ENCODE measurements at regions not wholly inside any gene's neighbourhood (a gene's known extent, or its start where the extent isn't known, plus 50 kb on each side); places are given as distances from the start of the nearest gene placed in this dataset.

DNA sequence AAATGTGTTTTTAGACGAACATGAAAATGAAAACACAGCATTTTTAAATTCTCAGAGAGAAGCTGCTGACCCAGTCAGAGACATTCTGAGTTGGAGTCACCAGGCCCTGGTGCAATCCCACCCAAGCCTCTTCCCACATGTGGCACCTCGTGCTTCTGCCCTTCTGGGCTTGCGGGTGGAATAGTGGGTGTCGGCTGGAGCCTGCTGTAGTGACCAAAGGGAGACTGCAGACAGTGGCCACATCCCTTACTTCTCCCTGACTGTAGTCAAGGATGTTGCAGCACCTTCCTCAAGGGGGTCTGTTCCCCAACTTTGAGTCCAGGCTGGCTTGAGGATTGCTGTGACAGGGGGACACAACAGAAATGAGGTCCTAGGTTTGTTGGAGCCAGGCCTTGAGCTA lies 104.4 kb upstream of the GLI2 start:
- Histone ChIP-seq H3K9me3 (no peaks in the 10 kb centered on the region), H3K4me3 (no peak overlapping the region), H3K27me3 (peaks cover 4% of the 10 kb centered on the region), H3K36me3 (no peaks in the 10 kb centered on the region), H3K4me1 (no peaks in the 10 kb centered on the region), H3K27ac (no peak overlapping the region)
- WGBS, 2 donors (ENCODE audit: low coverage in 1 of 2) = 75% methylated on average over 2 of the region's 4 CpGs; no CpG with 5 or more reads in 1 of the 2 donors
- TF ChIP-seq EP300 (IDR thresholded peaks at IDR 0.05) = no peak
- no peak for TF ChIP-seq POLR2A (IDR thresholded peaks at IDR 0.05)
- TF ChIP-seq POLR2AphosphoS5 (IDR thresholded peaks at IDR 0.05) = no peak
- TF ChIP-seq, protein P1, sequence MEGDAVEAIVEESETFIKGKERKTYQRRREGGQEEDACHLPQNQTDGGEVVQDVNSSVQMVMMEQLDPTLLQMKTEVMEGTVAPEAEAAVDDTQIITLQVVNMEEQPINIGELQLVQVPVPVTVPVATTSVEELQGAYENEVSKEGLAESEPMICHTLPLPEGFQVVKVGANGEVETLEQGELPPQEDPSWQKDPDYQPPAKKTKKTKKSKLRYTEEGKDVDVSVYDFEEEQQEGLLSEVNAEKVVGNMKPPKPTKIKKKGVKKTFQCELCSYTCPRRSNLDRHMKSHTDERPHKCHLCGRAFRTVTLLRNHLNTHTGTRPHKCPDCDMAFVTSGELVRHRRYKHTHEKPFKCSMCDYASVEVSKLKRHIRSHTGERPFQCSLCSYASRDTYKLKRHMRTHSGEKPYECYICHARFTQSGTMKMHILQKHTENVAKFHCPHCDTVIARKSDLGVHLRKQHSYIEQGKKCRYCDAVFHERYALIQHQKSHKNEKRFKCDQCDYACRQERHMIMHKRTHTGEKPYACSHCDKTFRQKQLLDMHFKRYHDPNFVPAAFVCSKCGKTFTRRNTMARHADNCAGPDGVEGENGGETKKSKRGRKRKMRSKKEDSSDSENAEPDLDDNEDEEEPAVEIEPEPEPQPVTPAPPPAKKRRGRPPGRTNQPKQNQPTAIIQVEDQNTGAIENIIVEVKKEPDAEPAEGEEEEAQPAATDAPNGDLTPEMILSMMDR (IDR thresholded peaks at IDR 0.05) = no peak
- no peak for ATAC-seq

DNA sequence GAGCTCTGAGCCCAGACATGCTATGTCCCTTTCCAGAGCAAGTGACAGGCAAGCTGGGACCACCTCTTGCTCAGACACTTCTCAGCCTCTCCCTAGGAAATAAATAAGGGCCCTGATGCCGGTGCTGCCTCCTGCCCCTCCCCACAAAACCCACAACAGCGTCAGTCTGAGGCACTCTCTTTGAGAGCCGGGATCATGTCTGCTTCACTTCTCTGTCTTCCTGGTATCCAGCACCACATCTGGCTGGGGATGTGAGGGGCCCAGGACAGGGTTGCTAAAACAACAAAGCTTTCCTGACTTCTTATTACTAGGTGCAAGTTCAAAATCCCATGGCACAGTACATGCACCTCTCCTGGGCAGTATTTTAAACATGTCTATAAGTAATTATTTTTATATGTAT lies 103.9 kb upstream of the GLI2 start:
- 47% methylated on average over 3 of the region's 3 CpGs; no CpG with 5 or more reads in 1 of the 2 donors for WGBS, 2 donors (ENCODE audit: low coverage in 1 of 2)
- H3K36me3 ChIP-seq = no peaks in the 10 kb centered on the region
- H3K27ac ChIP-seq = no peak overlapping the region
- peaks cover 4% of the 10 kb centered on the region for H3K27me3 ChIP-seq
- no peaks in the 10 kb centered on the region for H3K4me1 ChIP-seq
- TF ChIP-seq EP300 (IDR thresholded peaks at IDR 0.05) (no peak), POLR2AphosphoS5 (IDR thresholded peaks at IDR 0.05) (no peak), POLR2A (IDR thresholded peaks at IDR 0.05) (no peak)
- TF ChIP-seq, protein P1 (IDR thresholded peaks at IDR 0.05) = no peak
- no peak overlapping the region for H3K4me3 ChIP-seq
- H3K9me3 ChIP-seq = no peaks in the 10 kb centered on the region
- no peak for ATAC-seq

GRCh38 chr2:120632796-120633646 lies 102.6 kb upstream of the GLI2 start:
- no peak for TF ChIP-seq EP300 (IDR thresholded peaks at IDR 0.05)
- TF ChIP-seq POLR2AphosphoS5 (IDR thresholded peaks at IDR 0.05) = no peak
- TF ChIP-seq, protein P1 (IDR thresholded peaks at IDR 0.05) = no peak
- no peak for TF ChIP-seq POLR2A (IDR thresholded peaks at IDR 0.05)
- peaks cover 4% of the 10 kb centered on the region for H3K27me3 ChIP-seq
- H3K27ac ChIP-seq = no peak overlapping the region
- WGBS, 2 donors (ENCODE audit: low coverage in 1 of 2) = 79 to 84% methylated on average over 9 to 13 of the region's 17 CpGs
- no peak for ATAC-seq
- H3K4me1 ChIP-seq = no peaks in the 10 kb centered on the region
- H3K9me3 ChIP-seq = no peaks in the 10 kb centered on the region
- H3K36me3 ChIP-seq = no peaks in the 10 kb centered on the region
- H3K4me3 ChIP-seq = no peak overlapping the region

DNA sequence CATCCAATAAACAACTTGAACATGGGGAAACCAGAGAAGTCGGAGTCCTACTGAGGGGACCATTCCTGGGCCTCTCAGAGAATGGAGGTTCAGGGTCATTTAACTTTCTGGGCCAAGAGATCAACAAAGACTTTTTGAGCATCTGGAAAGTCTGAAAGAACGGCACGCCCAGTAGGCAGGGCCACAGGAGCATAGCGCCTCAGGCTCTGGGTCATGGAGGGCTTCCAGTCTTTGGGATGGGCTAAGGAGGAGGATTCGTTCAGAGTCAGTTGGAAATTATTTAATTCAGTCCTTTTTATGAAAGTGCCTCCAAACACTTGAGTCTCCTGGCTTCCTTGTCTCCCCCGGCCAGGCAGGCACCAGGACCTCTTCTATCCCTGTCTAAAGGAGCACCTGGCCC lies 101.1 kb upstream of the GLI2 start:
- Histone ChIP-seq H3K36me3 (no peaks in the 10 kb centered on the region), H3K9me3 (no peaks in the 10 kb centered on the region), H3K4me3 (no peak overlapping the region), H3K27me3 (peaks cover 1% of the 10 kb centered on the region), H3K4me1 (no peaks in the 10 kb centered on the region), H3K27ac (no peak overlapping the region)
- ATAC-seq = no peak
- 69 to 100% methylated on average over 2 to 5 of the region's 6 CpGs for WGBS, 2 donors (ENCODE audit: low coverage in 1 of 2)
- no peak for TF ChIP-seq POLR2A (IDR thresholded peaks at IDR 0.05)
- TF ChIP-seq POLR2AphosphoS5 (IDR thresholded peaks at IDR 0.05) = no peak
- TF ChIP-seq, protein P1 (IDR thresholded peaks at IDR 0.05) = no peak
- no peak for TF ChIP-seq EP300 (IDR thresholded peaks at IDR 0.05)

DNA sequence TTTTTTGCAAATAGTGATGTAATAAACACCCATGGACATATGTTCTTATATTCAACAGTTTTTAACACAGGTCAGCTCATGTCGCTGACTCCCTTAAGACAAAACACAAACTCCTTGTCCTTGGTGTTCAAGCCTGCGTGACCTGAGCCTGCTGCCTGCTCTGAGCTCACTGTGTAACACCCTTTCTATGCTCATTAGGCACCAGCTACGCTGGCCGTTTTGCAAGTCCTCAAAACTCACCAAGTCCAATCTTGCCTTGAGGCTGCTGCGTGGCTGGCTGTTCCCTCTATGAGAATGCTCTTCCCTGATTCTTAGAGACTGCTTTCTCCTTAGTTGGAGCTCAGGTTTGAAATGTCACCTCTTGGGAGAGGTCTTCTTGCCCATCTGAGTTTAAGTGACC lies 100.5 kb upstream of the GLI2 start:
- Histone ChIP-seq H3K36me3 (no peaks in the 10 kb centered on the region), H3K27ac (no peak overlapping the region), H3K9me3 (no peaks in the 10 kb centered on the region), H3K4me3 (no peak overlapping the region), H3K4me1 (no peaks in the 10 kb centered on the region), H3K27me3 (no peaks in the 10 kb centered on the region)
- WGBS, 2 donors (ENCODE audit: low coverage in 1 of 2) = 90 to 100% methylated on average over 1 to 5 of the region's 5 CpGs
- ATAC-seq = no peak
- no peak for TF ChIP-seq POLR2AphosphoS5 (IDR thresholded peaks at IDR 0.05)
- TF ChIP-seq, protein P1 (IDR thresholded peaks at IDR 0.05) = no peak
- TF ChIP-seq POLR2A (IDR thresholded peaks at IDR 0.05) = no peak
- no peak for TF ChIP-seq EP300 (IDR thresholded peaks at IDR 0.05)

Data from gastroesophageal sphincter (tissue), 4 donors.